ENCODE measurements at regions not wholly inside any gene's neighbourhood (a gene's known extent, or its start where the extent isn't known, plus 50 kb on each side); places are given as distances from the start of the nearest gene placed in this dataset.

DNA sequence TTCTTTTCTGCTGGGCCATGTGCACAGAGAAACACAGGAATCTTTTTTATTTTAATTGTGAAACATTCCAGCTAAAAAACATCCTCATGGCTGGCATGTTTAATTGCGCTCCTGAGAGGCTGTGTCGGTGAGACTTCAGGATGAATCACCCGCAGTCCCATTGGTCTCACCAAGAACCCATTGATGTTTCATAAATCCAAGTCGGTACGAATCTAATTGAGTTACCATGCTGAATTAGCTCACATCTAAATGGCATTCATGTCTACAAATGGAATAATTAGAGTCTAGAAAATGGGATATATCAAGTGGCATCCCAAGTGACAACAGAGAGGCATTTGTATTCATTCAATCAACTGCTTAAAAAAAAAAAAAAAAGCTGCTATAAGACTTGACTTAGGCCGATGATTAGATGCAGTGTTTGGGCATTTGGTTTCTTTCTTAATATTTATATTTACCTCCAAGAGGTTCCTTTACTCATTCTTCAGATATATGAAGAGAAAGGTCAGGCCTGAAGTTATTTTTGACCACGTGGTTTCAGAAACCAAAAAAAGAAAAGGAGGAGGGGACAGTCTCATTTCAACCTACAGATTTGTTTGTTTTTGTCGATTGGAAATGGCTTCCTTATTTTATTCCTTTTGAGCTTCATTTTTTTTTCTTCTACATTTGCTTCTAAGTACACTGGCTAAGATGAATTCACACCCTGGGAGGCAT lies 79.1 kb upstream of the FOXB1 start:
- ChIA-PET CTCF (no interaction called here), POLR2A (no interaction called here)
- no peak for TF ChIP-seq CTCF (IDR thresholded peaks at IDR 0.05; ENCODE audit: insufficient read depth, low read length, missing control alignments)
- no peak for DNase-seq (ENCODE audit: low read depth, low spot score)
- H3K4me3 ChIP-seq (ENCODE audit: low read depth, low read length): no peak overlapping the region

DNA sequence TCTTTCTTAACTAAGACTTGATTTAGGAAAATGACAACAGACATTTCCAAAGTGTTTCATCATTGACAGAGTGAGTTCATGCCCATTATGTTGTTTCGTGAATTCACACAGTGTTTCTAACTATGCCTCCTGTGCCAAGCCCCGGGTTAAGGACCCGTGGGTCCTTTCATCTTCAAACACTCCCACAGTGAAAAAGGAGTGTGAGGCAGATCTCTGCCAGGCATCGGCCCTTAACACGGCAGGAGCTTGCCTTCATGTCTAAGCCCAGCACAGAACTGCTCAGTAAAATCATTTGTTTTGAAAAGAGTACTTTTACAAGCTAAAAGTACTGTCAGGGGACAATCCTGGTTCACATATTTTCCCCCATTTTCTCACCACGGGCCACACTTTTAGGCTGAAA lies 80.0 kb upstream of the FOXB1 start:
- ChIA-PET POLR2A (no interaction called here), CTCF (no interaction called here)
- DNase-seq (ENCODE audit: low read depth, low spot score): no peak

DNA sequence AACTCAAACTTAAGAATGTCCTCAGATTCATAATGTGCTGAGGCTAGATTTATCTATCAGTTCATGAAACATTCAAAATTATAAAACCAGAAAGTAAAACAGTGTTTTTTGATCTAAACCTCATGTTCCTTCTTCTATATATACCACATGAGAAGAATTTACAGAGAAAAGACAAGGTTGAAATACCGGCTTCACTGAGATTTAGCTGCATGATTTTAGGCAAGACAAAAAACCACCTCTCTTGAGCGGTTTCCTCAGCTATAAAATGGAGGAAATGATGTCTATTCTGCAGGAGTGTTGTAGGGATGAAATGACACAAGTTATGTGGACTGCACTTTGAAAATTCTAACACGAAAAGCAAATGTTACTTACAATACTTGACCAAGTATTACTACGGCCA lies 80.6 kb upstream of the FOXB1 start:
- TF ChIP-seq CTCF (IDR thresholded peaks at IDR 0.05; ENCODE audit: insufficient read depth, low read length, missing control alignments): no peak
- ChIA-PET CTCF (no interaction called here), POLR2A (no interaction called here)
- no peak overlapping the region for H3K4me3 ChIP-seq (ENCODE audit: low read depth, low read length)
- DNase-seq (ENCODE audit: low read depth, low spot score): no peak

More for the DNA sequence above, 80.0 kb upstream of the FOXB1 start:
- no peak for TF ChIP-seq CTCF (IDR thresholded peaks at IDR 0.05; ENCODE audit: insufficient read depth, low read length, missing control alignments)
- no peak overlapping the region for H3K4me3 ChIP-seq (ENCODE audit: low read depth, low read length)

DNA sequence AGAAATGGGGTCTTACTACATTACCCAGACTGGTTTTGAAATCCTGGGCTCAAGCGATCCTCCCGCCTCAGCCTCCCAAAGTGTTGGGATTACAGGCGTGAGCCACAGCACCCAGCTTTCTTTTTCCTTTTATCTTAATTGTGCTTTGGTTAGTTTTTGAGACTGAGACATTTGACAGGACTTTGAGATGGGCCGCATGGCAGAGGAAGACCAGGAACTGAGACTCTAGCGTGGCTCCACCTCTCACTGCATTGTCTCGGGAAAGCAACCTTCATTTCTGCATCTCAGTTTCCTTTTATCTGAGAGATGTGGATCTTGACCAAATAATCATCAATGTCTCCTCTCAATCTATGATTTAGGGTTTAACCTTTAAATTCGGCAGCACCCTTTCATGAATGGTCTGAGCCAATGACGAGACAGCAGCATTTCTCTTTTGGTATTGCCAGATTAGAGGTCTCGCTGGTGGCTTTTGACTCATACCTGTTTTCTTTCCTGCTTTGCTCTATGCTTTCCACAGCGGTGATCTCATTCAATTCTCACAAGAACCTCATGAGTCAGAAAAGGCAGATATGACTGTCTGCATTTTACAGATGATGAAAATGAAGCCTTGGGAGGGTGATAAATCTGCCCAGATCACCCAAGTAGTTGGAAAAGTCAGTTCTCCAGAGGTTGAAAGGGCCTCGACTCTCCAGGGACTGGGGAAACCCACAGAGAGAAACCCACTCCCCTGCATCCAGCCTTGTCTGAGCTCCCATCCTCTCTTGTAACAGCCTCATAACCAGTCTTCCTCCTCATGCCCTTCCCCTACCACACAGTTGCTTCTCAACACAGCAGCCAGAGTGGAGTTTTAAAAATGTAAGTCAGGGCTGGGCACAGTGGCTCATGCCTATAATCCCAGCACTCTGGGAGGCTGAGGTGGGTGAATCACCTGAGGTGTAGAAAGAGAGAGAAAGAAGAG lies 84.8 kb upstream of the FOXB1 start:
- POLR2A ChIA-PET: no interaction called here
- TF ChIP-seq CTCF (IDR thresholded peaks at IDR 0.05; ENCODE audit: insufficient read depth, low read length, missing control alignments): no peak
- H3K4me3 ChIP-seq (ENCODE audit: low read depth, low read length): no peak overlapping the region
- CTCF ChIA-PET: interaction anchor here (0.8 to 3.7 kb wide), 3 partner anchors 262 to 407 kb away, joined by 3 to 23 read pairs (median 16); no protein-coding TSS in a partner anchor
- DNase-seq (ENCODE audit: low read depth, low spot score): no peak

GRCh38 chr15:59917504-59918157 lies 86.5 kb upstream of the FOXB1 start:
- peak; percentile 60 for TF ChIP-seq CTCF (IDR thresholded peaks at IDR 0.05; ENCODE audit: insufficient read depth, low read length, missing control alignments)
- POLR2A ChIA-PET: no interaction called here
- H3K4me3 ChIP-seq (ENCODE audit: low read depth, low read length): no peak overlapping the region
- DNase-seq (ENCODE audit: low read depth, low spot score): no peak
- CTCF ChIA-PET: interaction anchor here (0.6 to 3.7 kb wide), 7 partner anchors 27 to 1187 kb away, joined by 3 to 23 read pairs (median 4); no protein-coding TSS in a partner anchor

- no peak for TF ChIP-seq CTCF (IDR thresholded peaks at IDR 0.05; ENCODE audit: insufficient read depth, low read length, missing control alignments)
- DNase-seq (ENCODE audit: low read depth, low spot score): no peak
- POLR2A ChIA-PET: no interaction called here
- H3K4me3 ChIP-seq (ENCODE audit: low read depth, low read length): no peak overlapping the region
- CTCF ChIA-PET: no interaction called here
These were observed 98.1 kb upstream of the FOXB1 start for GRCh38 chr15:59906046-59906445.
